GM23338 (cell line): ENCODE measurements at regions not wholly inside any gene's neighbourhood (a gene's known extent, or its start where the extent isn't known, plus 50 kb on each side); places are given as distances from the start of the nearest gene placed in this dataset.

Experiments
- ATAC-seq: fragments of 200-7000 bp; cut with Tn5 transposase; 3 replicates; pipeline ENCODE4 v1.9.1; 2020
- DNase-seq: peaks from one replicate; pipeline ENCODE4 v3.0.0-alpha.2; 2015; ENCODE audit warnings: low spot score
- H2AFZ ChIP-seq: fragments of 200-600 bp; sonication (generic); 2 replicates; pipeline ENCODE4 v1.8.0; 2016; ENCODE audit warnings: antibody characterized with exemption, mild to moderate bottlenecking, moderate library complexity
- H3F3A ChIP-seq: fragments of 200-600 bp; sonication (generic); replicated peaks from 2 replicates; pipeline ENCODE4 v1.8.0; 2017; ENCODE audit warnings: antibody characterized with exemption, mixed run types, low read depth
- H3K27ac ChIP-seq: fragments of 200-600 bp; sonication (generic); 2 replicates; pipeline ENCODE4 v1.6.1; 2016; ENCODE audit warnings: low read depth
- H3K27me3 ChIP-seq: fragments of 200-600 bp; sonication (generic); 2 replicates; pipeline ENCODE4 v1.8.0; 2016; ENCODE audit warnings: mild to moderate bottlenecking, mixed run types, moderate library complexity; ENCODE audit not compliant: insufficient read depth
- H3K36me3 ChIP-seq: fragments of 200-600 bp; sonication (generic); 2 replicates; pipeline ENCODE4 v1.8.0; 2016; ENCODE audit warnings: mild to moderate bottlenecking; ENCODE audit not compliant: insufficient read depth
- H3K4me1 ChIP-seq: fragments of 200-600 bp; sonication (generic); 2 replicates; pipeline ENCODE4 v1.8.0; 2016; ENCODE audit warnings: mild to moderate bottlenecking, moderate library complexity; ENCODE audit not compliant: insufficient read depth
- H3K4me2 ChIP-seq: fragments of 200-600 bp; sonication (generic); 2 replicates; pipeline ENCODE4 v1.7.1; 2017; ENCODE audit warnings: mixed run types
- H3K4me3 ChIP-seq: fragments of 200-600 bp; sonication (generic); 2 replicates; pipeline ENCODE4 v1.6.1; 2016; ENCODE audit warnings: mixed run types
- H3K79me2 ChIP-seq: fragments of 200-600 bp; sonication (generic); replicated peaks from 2 replicates; pipeline ENCODE4 v1.8.0; 2017; ENCODE audit warnings: mild to moderate bottlenecking; ENCODE audit not compliant: insufficient read depth
- H3K9me2 ChIP-seq: fragments of 200-600 bp; sonication (generic); 2 replicates; pipeline ENCODE4 v1.8.0; 2017; ENCODE audit not compliant: insufficient read depth
- H4K20me1 ChIP-seq: fragments of 200-600 bp; sonication (generic); replicated peaks from 2 replicates; pipeline ENCODE4 v1.8.0; 2017; ENCODE audit warnings: mild to moderate bottlenecking; ENCODE audit not compliant: insufficient read depth
- H3K27ac Mint-ChIP-seq: 2 replicates; pipeline ENCODE4 v1.8.0; 2020; ENCODE audit warnings: inconsistent platforms, mild to moderate bottlenecking, moderate library complexity, mixed read lengths
- H3K27me3 Mint-ChIP-seq: 3 replicates; pipeline ENCODE4 v1.8.0; 2022; ENCODE audit warnings: low read depth, mild to moderate bottlenecking, moderate library complexity, mixed read lengths, inconsistent platforms; ENCODE audit not compliant: insufficient read depth, poor library complexity
- H3K36me3 Mint-ChIP-seq: 3 replicates; pipeline ENCODE4 v1.8.0; 2021; ENCODE audit warnings: low read depth, mild to moderate bottlenecking, inconsistent platforms, moderate library complexity, mixed read lengths
- H3K4me1 Mint-ChIP-seq: 3 replicates; pipeline ENCODE4 v1.8.0; 2020; ENCODE audit warnings: mild to moderate bottlenecking, inconsistent platforms, mixed read lengths
- H3K4me3 Mint-ChIP-seq: 3 replicates; pipeline ENCODE4 v1.8.0; 2021; ENCODE audit warnings: moderate library complexity, mild to moderate bottlenecking, inconsistent platforms, mixed read lengths
- H3K9me3 Mint-ChIP-seq: 3 replicates; pipeline ENCODE4 v1.8.0; 2020; ENCODE audit warnings: moderate library complexity, mild to moderate bottlenecking, inconsistent platforms, mixed read lengths
- CREB1 ChIP-seq: fragments of 250-450 bp; sonication (Bioruptor Pico); IDR thresholded peaks from 2 replicates; pipeline ENCODE4 v1.5.0; 2020; ENCODE audit warnings: low read depth, mild to moderate bottlenecking, moderate library complexity
- CTCF ChIP-seq, 2 experiments: fragments of 200-600 bp in 1 of 2; sonication (generic) in 1 of 2; conservative IDR thresholded peaks; 2 replicates each; pipeline versions ENCODE4 v1.5.1 to v1.6.1; 2016 to 2017; ENCODE audit warnings: antibody characterized with exemption in 2 of 2, low read depth in 2 of 2, mild to moderate bottlenecking in 2 of 2, moderate library complexity in 1 of 2
- EZH2 ChIP-seq: fragments of 200-600 bp; sonication (generic); IDR thresholded peaks from one replicate; pipeline ENCODE4 v1.8.0; 2017; ENCODE audit warnings: antibody characterized with exemption, mild to moderate bottlenecking, low read depth; ENCODE audit not compliant: unreplicated experiment
- JUNB ChIP-seq: IDR thresholded peaks from one replicate; pipeline ENCODE4 v1.6.1; 2016; ENCODE audit warnings: antibody characterized with exemption; ENCODE audit not compliant: unreplicated experiment
- NANOG ChIP-seq: IDR thresholded peaks from 2 replicates; pipeline ENCODE4 v1.6.1; 2016; ENCODE audit warnings: antibody characterized with exemption, borderline replicate concordance
- POLR2AphosphoS5 ChIP-seq: IDR thresholded peaks from 2 replicates; pipeline ENCODE4 v1.6.1; 2016; ENCODE audit warnings: antibody characterized with exemption, low read depth
- REST ChIP-seq: IDR thresholded peaks from one replicate; pipeline ENCODE4 v1.6.1; 2018; ENCODE audit warnings: antibody characterized with exemption; ENCODE audit not compliant: unreplicated experiment
- STAT1 ChIP-seq: IDR thresholded peaks from one replicate; pipeline ENCODE4 v1.6.1; 2016; ENCODE audit warnings: antibody characterized with exemption; ENCODE audit not compliant: unreplicated experiment
- ZNF114 ChIP-seq: fragments of 250-450 bp; sonication (Bioruptor Pico); IDR thresholded peaks from 2 replicates; pipeline ENCODE4 v1.5.0; 2020; ENCODE audit warnings: mild to moderate bottlenecking, moderate library complexity
- ZNF331 ChIP-seq: fragments of 250-450 bp; sonication (Bioruptor Pico); IDR thresholded peaks from 2 replicates; pipeline ENCODE4 v1.5.0; 2020; ENCODE audit warnings: low read depth, mild to moderate bottlenecking, moderate library complexity
- ZNF462 ChIP-seq: fragments of 250-450 bp; sonication (Bioruptor Pico); IDR thresholded peaks from 2 replicates; pipeline ENCODE4 v1.5.0; 2020; ENCODE audit warnings: mild to moderate bottlenecking, moderate library complexity

GRCh38 chr10:4219901-4220300, 434.9 kb upstream of the KLF6 start (continued):
- TF ChIP-seq CTCF (conservative IDR thresholded peaks at IDR 0.05; ENCODE audit: low read depth in 2 of 2) = no peak
- no peak for TF ChIP-seq POLR2AphosphoS5
- no peak for TF ChIP-seq ZNF462 (CRISPR knock-in tag)
- TF ChIP-seq ZNF114 (CRISPR knock-in tag) = no peak
- TF ChIP-seq EZH2 = no peak

GRCh38 chr10:4217653-4218052, 432.6 kb upstream of the KLF6 start:
- H3K27me3 Mint-ChIP-seq = peaks cover 1% of the 10 kb centered on the region
- Histone ChIP-seq H3K79me2 (no peaks in the 10 kb centered on the region), H3K27me3 (no peaks in the 10 kb centered on the region), H3K4me1 (peaks cover 39% of the 10 kb centered on the region), H3K27ac (no peak overlapping the region), H2AFZ (0 out of 2 replicates have a peak overlapping the region, but pooled peaks have one; percentile 20), H3K4me3 (no peak overlapping the region), H4K20me1 (no peaks in the 10 kb centered on the region), H3K9me2 (peaks cover 4% of the 10 kb centered on the region; the same call in 1 of the 2 replicates), H3K36me3 (no peaks in the 10 kb centered on the region), H3F3A (no peaks in the 10 kb centered on the region), H3K4me2 (no peak overlapping the region)
- peaks cover 39% of the 10 kb centered on the region for H3K4me1 Mint-ChIP-seq
- ATAC-seq = no peak
- no peak overlapping the region for H3K27ac Mint-ChIP-seq
- H3K36me3 Mint-ChIP-seq = no peaks in the 10 kb centered on the region
- H3K9me3 Mint-ChIP-seq = no peaks in the 10 kb centered on the region
- no peak for DNase-seq
- no peak overlapping the region for H3K4me3 Mint-ChIP-seq
- TF ChIP-seq NANOG (no peak), CTCF (conservative IDR thresholded peaks at IDR 0.05; ENCODE audit: low read depth in 2 of 2) (no peak), JUNB (no peak), STAT1 (no peak), POLR2AphosphoS5 (no peak), REST (no peak), EZH2 (no peak), ZNF114 (CRISPR knock-in tag) (no peak), ZNF331 (CRISPR knock-in tag) (no peak), CREB1 (CRISPR knock-in tag) (no peak)
